Uterus (tissue), 3 donors: ENCODE measurements at regions not wholly inside any gene's neighbourhood (a gene's known extent, or its start where the extent isn't known, plus 50 kb on each side); places are given as distances from the start of the nearest gene placed in this dataset.
"Not testable (repeated sequence)": the region's sequence is repeated elsewhere in the genome, so short reads cannot be mapped to it uniquely, and the experiment has no call there.

Experiments used
- DNase-seq, 2 donors: peaks; one replicate each; pipeline ENCODE4 v3.0.0-alpha.2; 2019 to 2020
- H3K27ac ChIP-seq, 2 donors: fragments of 200-600 bp; sonication (generic); 1 replicate in 1 of 2; 2 replicates in 1 of 2; pipeline ENCODE4 v1.5.1; 2016 to 2018
- H3K27me3 ChIP-seq, 2 donors: fragments of 200-600 bp; sonication (generic); one replicate each; pipeline ENCODE4 v1.5.1; 2018 to 2019; ENCODE audit warnings: control low read depth in 1 of 2
- H3K36me3 ChIP-seq, 2 donors: fragments of 200-600 bp; sonication (generic); one replicate each; pipeline ENCODE4 v1.5.1; 2019; ENCODE audit warnings: control low read depth in 1 of 2
- H3K4me1 ChIP-seq, 2 donors: fragments of 200-600 bp; sonication (generic); one replicate each; pipeline ENCODE4 v1.5.1; 2018 to 2019; ENCODE audit warnings: control low read depth in 1 of 2
- H3K4me3 ChIP-seq, 2 donors: fragments of 200-600 bp; sonication (generic); 1 replicate in 1 of 2; 2 replicates in 1 of 2; pipeline ENCODE4 v1.5.1; 2018 to 2019; ENCODE audit warnings: mild to moderate bottlenecking in 1 of 2
- H3K9me3 ChIP-seq, 2 donors: fragments of 200-600 bp; sonication (generic); one replicate each; pipeline ENCODE4 v1.5.1; 2019; ENCODE audit warnings: control low read depth in 1 of 2
- POLR2A ChIP-seq, 2 donors: fragments of 450-650 bp; IDR thresholded peaks; one replicate each; pipeline ENCODE4 v1.6.1; 2016; ENCODE audit warnings: antibody characterized with exemption in 2 of 2, mild to moderate bottlenecking in 1 of 2, moderate library complexity in 1 of 2
- intact Hi-C: fragments of 100-400 bp; cut with DNase I; formaldehyde crosslinking; loops from one replicate; pipeline ENCODE4 v1.15.1; 2023; ENCODE audit warnings: low total_unique reads
- TF ChIP-seq, protein P1 (sequence below), 4 experiments: fragments of 200-600 bp in 2 of 4; fragments of 450-650 bp in 2 of 4; sonication (generic) in 2 of 4; IDR thresholded peaks; one replicate each; pipeline ENCODE4 v1.5.1; 2016 to 2019; ENCODE audit warnings: antibody characterized with exemption in 4 of 4, mild to moderate bottlenecking in 2 of 4, moderate library complexity in 1 of 4
- donor health status: DM: yes; HTN: yes; CAD: no.

DNA sequence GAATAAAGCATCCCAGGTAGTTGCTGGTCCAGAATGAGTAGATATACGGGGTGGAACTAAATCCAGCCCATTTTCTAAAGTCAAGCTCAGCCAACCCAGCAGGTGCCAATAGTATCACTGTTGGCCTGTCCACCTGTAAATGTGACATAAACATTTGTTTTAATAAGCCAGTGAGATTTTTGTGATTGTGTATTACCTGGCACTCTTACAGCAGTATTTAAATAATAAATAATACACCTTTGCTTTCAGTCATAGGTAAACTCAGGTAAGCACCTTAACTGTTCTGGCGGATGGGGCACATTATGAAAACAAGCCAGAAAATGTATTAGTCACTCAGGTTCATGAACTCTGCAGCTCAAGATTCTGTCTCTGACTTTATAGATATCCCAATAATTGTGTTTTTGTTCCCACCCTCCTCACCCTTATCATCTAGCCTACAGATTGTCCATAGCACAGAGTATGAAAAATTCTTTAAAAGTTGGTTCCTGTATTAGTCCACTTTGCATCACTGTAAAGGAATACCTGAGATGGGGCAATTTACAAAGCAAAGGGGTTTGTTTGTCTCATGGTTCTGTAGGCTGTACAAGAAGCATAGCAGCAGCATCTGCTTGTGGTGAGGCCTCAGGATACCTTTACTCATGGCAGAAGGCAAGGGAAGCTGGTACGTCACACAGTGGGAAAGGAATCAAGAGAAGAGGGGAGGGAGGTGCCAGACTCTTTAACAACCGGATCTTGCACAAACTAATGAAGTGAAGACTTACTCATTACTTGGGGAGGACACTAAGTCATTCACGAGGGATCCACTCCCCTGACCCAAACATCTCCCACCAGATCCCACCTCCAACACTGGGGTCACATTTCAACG is 73.0 kb upstream of the CYRIA start:
- no peak for DNase-seq
- no peak for TF ChIP-seq POLR2A (IDR thresholded peaks at IDR 0.05)
- TF ChIP-seq, protein P1, sequence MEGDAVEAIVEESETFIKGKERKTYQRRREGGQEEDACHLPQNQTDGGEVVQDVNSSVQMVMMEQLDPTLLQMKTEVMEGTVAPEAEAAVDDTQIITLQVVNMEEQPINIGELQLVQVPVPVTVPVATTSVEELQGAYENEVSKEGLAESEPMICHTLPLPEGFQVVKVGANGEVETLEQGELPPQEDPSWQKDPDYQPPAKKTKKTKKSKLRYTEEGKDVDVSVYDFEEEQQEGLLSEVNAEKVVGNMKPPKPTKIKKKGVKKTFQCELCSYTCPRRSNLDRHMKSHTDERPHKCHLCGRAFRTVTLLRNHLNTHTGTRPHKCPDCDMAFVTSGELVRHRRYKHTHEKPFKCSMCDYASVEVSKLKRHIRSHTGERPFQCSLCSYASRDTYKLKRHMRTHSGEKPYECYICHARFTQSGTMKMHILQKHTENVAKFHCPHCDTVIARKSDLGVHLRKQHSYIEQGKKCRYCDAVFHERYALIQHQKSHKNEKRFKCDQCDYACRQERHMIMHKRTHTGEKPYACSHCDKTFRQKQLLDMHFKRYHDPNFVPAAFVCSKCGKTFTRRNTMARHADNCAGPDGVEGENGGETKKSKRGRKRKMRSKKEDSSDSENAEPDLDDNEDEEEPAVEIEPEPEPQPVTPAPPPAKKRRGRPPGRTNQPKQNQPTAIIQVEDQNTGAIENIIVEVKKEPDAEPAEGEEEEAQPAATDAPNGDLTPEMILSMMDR (IDR thresholded peaks at IDR 0.05): no peak
- H3K36me3 ChIP-seq: no peaks in the 10 kb centered on the region
- H3K4me3 ChIP-seq: no peak overlapping the region
- H3K9me3 ChIP-seq: no peaks in the 10 kb centered on the region
- intact Hi-C loops: no loop called here
- H3K4me1 ChIP-seq: no peaks in the 10 kb centered on the region
- H3K27me3 ChIP-seq: no peaks in the 10 kb centered on the region
- no peak overlapping the region for H3K27ac ChIP-seq

DNA sequence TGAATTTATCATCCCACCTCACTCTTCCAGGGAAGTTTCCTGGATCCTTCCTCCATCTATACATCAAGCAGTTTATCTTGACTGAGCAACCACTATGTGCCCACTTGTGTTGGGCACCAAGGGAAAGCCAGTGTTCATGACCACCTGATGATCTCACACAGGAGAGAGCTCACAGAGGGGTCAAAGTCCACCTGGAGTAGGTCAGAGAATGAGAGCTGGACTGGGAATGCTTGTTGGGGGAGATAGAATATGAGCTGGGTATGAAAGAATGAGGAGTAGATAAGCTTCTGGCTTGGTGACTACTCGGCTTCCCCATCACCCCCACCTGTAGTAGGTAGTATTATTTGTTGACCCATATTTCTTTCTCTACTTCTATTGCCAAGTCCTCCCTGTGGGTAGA is 72.2 kb upstream of the CYRIA start:
- TF ChIP-seq, protein P1 (IDR thresholded peaks at IDR 0.05): no peak
- no peak for TF ChIP-seq POLR2A (IDR thresholded peaks at IDR 0.05)

DNA sequence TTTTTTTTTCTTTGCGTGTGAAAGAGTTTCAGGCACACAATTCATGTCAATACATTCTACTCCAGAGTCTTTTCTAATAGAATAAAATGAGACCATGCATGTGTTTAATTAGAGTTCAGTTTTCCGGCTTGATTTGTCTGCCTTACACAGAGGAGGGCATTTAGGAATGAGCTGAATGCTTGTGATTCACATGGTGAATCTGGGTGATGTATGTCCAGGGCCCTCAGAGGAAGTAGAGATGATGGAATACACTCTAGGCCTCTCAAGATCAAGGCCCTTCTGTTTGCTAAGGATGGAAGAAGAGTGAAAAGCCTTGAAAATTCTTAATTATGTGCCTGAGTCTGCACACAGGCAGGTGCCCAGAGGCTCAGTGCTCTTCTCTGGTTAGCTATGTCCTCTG is 71.0 kb upstream of the CYRIA start:
- no peak for DNase-seq
- no peaks in the 10 kb centered on the region for H3K27me3 ChIP-seq
- TF ChIP-seq, protein P1 (IDR thresholded peaks at IDR 0.05): no peak
- TF ChIP-seq POLR2A (IDR thresholded peaks at IDR 0.05): no peak
- H3K36me3 ChIP-seq: no peaks in the 10 kb centered on the region
- H3K9me3 ChIP-seq: no peaks in the 10 kb centered on the region
- intact Hi-C loops: no loop called here
- H3K4me3 ChIP-seq: no peak overlapping the region
- H3K27ac ChIP-seq: no peak overlapping the region
- H3K4me1 ChIP-seq: no peaks in the 10 kb centered on the region

More for the DNA sequence above, 72.2 kb upstream of the CYRIA start:
- Histone ChIP-seq H3K27ac (no peak overlapping the region), H3K9me3 (no peaks in the 10 kb centered on the region), H3K4me1 (no peaks in the 10 kb centered on the region), H3K4me3 (no peak overlapping the region), H3K36me3 (no peaks in the 10 kb centered on the region), H3K27me3 (no peaks in the 10 kb centered on the region)
- intact Hi-C loops: no loop called here
- DNase-seq: no peak

DNA sequence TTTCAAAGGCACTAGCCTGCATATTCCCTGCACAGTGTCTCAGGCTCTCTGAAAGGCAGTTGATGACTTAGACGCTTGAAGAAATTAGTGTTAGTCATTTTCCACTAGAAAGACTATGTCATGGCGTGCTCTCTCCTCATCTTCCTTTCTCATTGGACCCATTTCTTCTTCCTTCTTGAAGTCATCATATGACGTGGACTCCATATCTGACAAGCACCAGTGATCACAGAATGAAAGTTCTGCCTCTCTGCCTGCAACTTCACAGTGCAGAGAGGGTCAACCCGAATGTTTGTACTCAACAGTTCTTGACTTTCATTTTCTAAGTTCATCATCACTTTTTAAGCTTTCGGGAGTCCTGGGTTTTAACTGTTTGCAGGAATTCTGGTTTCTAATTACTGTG is 63.7 kb upstream of the CYRIA start:
- Histone ChIP-seq H3K27ac (no peak overlapping the region), H3K27me3 (no peaks in the 10 kb centered on the region), H3K4me3 (no peak overlapping the region), H3K9me3 (no peaks in the 10 kb centered on the region), H3K36me3 (no peaks in the 10 kb centered on the region), H3K4me1 (no peaks in the 10 kb centered on the region)
- DNase-seq: no peak
- TF ChIP-seq POLR2A (IDR thresholded peaks at IDR 0.05): no peak
- TF ChIP-seq, protein P1 (IDR thresholded peaks at IDR 0.05): no peak
- intact Hi-C loops: no loop called here

DNA sequence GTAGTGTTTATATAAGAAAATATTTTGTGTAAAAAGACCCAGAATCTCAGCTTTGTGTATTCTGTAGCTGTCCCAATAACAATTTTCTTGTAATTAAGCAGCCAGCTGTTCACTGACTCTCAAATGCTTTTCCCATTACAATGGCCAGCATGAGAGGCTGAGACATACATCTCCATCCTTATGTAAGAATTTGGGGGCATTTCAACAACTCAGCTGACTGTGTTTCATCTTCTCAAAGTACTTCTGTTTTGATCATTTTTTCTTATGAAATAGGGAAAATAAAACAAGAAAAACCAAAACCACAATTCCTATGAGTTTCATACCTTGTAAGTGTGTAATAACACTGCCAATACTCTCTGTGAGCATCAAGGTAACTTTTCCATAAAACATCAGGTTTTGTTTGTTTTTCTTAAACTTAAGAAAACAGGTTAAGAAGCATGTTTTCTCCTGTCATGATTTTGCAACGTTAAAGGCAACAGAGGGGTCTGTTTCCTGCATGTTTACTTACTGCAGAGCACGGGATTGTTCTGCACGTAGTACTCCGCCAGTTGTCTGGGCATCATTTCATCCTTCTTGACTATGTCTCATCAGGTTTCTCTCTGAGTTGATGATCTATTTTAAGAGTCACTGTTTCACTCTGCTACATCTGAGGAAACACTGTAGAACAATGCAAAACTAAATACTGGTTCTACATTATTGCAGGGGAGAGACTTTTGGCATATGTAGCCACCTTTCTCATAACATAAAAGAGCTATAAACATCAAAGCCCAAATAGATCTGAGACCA is 62.9 kb upstream of the CYRIA start:
- Histone ChIP-seq H3K36me3 (no peaks in the 10 kb centered on the region), H3K4me3 (no peak overlapping the region), H3K9me3 (no peaks in the 10 kb centered on the region), H3K4me1 (no peaks in the 10 kb centered on the region), H3K27ac (no peak overlapping the region), H3K27me3 (no peaks in the 10 kb centered on the region)
- TF ChIP-seq, protein P1 (IDR thresholded peaks at IDR 0.05): no peak
- no peak for TF ChIP-seq POLR2A (IDR thresholded peaks at IDR 0.05)
- intact Hi-C loops: no loop called here
- DNase-seq: no peak

DNA sequence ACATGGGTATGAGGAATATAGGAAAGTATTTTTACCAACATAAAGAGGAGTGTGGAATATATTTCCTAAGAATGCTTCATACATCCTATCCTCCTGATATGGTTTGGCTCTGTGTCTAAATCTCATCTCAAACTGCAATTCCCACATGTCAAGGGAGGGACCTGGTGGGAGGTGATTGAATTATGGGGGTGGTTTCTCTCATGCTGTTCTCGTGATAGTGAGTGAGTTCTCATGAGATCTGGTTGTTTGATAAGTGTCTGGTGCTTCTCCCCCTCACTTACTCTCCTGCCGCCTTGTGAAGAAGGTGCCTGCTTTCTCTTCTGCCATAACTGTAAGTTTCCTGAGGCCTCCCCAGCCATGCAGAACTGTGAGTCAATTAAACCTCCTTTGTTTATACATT is 62.2 kb upstream of the CYRIA start:
- H3K4me3 ChIP-seq, H3K27me3 ChIP-seq, H3K27ac ChIP-seq, DNase-seq, H3K4me1 ChIP-seq, intact Hi-C loops, H3K9me3 ChIP-seq, H3K36me3 ChIP-seq: not testable (repeated sequence)
